Activated CD8-positive, alpha-beta memory T cell treated with anti-CD3 and anti-CD28 coated beads for 1 hour (primary cell): ENCODE measurements at regions not wholly inside any gene's neighbourhood (a gene's known extent, or its start where the extent isn't known, plus 50 kb on each side); places are given as distances from the start of the nearest gene placed in this dataset.

ENCODE experiments used
- DNase-seq, 2 donors: peaks; one replicate each; pipeline ENCODE4 v3.0.0-alpha.2; 2020; ENCODE audit warnings: low read depth in 1 of 2; ENCODE audit errors: extremely low read depth in 1 of 2

GRCh38 chr11:128330203-128330602 is 257.2 kb downstream of the ETS1 start:
- DNase-seq: no peak

GRCh38 chr11:128328955-128329551 is 258.3 kb downstream of the ETS1 start:
- DNase-seq: no peak

- DNase-seq: no peak
These were observed 260.1 kb downstream of the ETS1 start for GRCh38 chr11:128327274-128327673.

GRCh38 chr11:128326791-128327190 is 260.6 kb downstream of the ETS1 start:
- no peak for DNase-seq

GRCh38 chr11:128324531-128325141 is 262.7 kb downstream of the ETS1 start:
- DNase-seq: peak; percentile 50 to 70

- peak in 1 of 2 donors; percentile 42 for DNase-seq
These were observed 263.3 kb downstream of the ETS1 start for GRCh38 chr11:128324051-128324481.

- no peak for DNase-seq
These were observed 264.0 kb downstream of the ETS1 start for GRCh38 chr11:128323381-128323780.

- peak; percentile 36 to 59 for DNase-seq
These were observed 268.4 kb downstream of the ETS1 start for GRCh38 chr11:128318856-128319474.

- no peak for DNase-seq
These were observed 270.7 kb downstream of the ETS1 start for GRCh38 chr11:128316541-128317227.

- no peak for DNase-seq
These were observed 271.4 kb downstream of the ETS1 start for GRCh38 chr11:128315933-128316332.

- DNase-seq: no peak
These were observed 273.4 kb downstream of the ETS1 start for GRCh38 chr11:128313931-128314330.

- no peak for DNase-seq
These were observed 275.3 kb downstream of the ETS1 start for GRCh38 chr11:128311742-128312719.

- DNase-seq: no peak
These were observed 276.5 kb downstream of the ETS1 start for GRCh38 chr11:128310676-128311445.

- no peak for DNase-seq
These were observed 277.4 kb downstream of the ETS1 start for GRCh38 chr11:128310005-128310404.

- DNase-seq: no peak
These were observed 278.6 kb downstream of the ETS1 start for GRCh38 chr11:128308794-128309193.

GRCh38 chr11:128305588-128305987 is 281.8 kb downstream of the ETS1 start:
- no peak for DNase-seq

GRCh38 chr11:128304666-128305485 is 282.5 kb downstream of the ETS1 start:
- DNase-seq: no peak

GRCh38 chr11:128304116-128304515 is 283.2 kb downstream of the ETS1 start:
- no peak for DNase-seq

GRCh38 chr11:128303383-128303782 is 284.0 kb downstream of the ETS1 start:
- no peak for DNase-seq
